ACHN (cell line): ENCODE measurements at regions not wholly inside any gene's neighbourhood (a gene's known extent, or its start where the extent isn't known, plus 50 kb on each side); places are given as distances from the start of the nearest gene placed in this dataset.
"Not testable (repeated sequence)": the region's sequence is repeated elsewhere in the genome, so short reads cannot be mapped to it uniquely, and the experiment has no call there.

ENCODE experiments used
- DNase-seq: peaks from one replicate; pipeline ENCODE4 v3.0.0-alpha.2; 2015
- in situ Hi-C: cut with HindIII; loops from 2 replicates; pipeline ENCODE4 v1.10.0; 2017; ENCODE audit warnings: low sequenced_read_pairs, low pct_ligation_motif_present, low pct_unique_long_range_greater_than_20kb

- DNase-seq, in situ Hi-C loops: not testable (repeated sequence)
Measured at GRCh38 chr2:117028708-117029107, 785.8 kb upstream of the DDX18 start.

- in situ Hi-C loops, result no loop called here
- no peak for DNase-seq
Measured at GRCh38 chr2:117055499-117056375, 758.8 kb upstream of the DDX18 start.

GRCh38 chr2:117056376-117056748 is 758.1 kb upstream of the DDX18 start:
- DNase-seq, result no peak
- in situ Hi-C loops, result no loop called here

GRCh38 chr2:117057016-117057415 is 757.5 kb upstream of the DDX18 start:
- no peak for DNase-seq
- in situ Hi-C loops, result no loop called here

GRCh38 chr2:117058366-117058765 is 756.1 kb upstream of the DDX18 start:
- in situ Hi-C loops, result no loop called here
- no peak for DNase-seq

DNA sequence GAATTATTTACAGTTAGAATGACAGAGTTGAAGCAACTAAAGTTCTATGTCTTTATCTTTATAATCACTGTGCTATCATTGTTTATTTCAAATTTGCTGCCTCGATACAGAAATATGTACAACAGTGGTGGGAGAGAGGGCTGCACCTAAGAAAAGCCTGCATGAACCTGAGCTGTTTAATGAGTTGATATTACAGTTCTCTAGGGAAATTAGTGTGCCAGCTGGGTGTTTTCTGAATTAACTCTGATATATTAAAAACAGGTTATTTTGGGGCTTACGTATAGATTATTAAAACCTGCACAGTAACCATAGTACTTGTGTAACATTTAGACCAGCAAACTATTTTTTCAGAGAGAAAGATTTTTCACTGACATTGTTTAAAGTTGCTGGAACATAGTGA is 750.5 kb upstream of the DDX18 start:
- in situ Hi-C loops, result no loop called here
- no peak for DNase-seq

DNA sequence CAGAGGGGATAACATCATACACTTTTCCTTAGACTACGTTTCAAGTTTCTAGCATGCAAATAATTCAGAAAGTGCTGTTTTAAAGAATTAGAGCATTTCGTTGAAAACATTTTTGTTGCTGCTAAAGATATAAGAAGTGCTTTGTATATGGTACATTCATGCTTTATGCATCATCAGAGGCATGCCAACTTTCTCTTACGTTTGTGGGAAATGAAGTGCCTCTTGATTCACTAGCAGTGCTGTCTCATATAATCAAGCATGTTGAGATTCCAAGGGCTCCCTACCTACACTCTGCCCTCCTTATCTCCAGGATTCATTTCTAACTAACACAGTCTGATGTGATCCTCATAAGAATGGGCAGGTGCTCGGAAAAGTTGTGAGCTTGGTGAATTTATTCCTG is 748.6 kb upstream of the DDX18 start:
- no peak for DNase-seq

GRCh38 chr2:117067900-117068299 is 746.6 kb upstream of the DDX18 start:
- in situ Hi-C loops, result no loop called here
- no peak for DNase-seq

More for the DNA sequence above, 748.6 kb upstream of the DDX18 start:
- in situ Hi-C loops, result no loop called here

- DNase-seq, result no peak
- in situ Hi-C loops, result no loop called here
Measured at GRCh38 chr2:117068371-117068770, 746.1 kb upstream of the DDX18 start.

GRCh38 chr2:117071556-117072102 is 742.9 kb upstream of the DDX18 start:
- in situ Hi-C loops, result no loop called here
- no peak for DNase-seq

DNA sequence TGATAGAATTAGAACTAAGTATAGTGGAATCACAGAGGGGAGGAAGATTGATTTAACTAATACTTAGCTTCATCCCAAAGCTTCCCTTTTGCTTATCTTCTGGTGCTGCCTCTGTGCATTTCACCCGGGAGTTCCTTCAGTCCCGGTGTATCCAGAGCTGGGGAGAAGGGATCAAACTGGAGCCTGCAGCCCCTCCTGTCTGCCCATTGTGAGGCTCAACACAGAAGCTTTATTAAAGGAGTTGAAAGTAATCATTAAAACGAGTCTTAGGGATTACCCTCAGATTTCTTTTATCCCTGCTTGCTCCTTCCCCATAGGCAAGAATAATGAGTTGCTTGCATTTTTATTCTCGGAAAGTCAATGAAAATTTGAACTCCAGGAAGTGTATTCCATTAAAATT is 739.7 kb upstream of the DDX18 start:
- DNase-seq, result no peak
- in situ Hi-C loops, result no loop called here

- in situ Hi-C loops, result no loop called here
- DNase-seq, result no peak
Measured at GRCh38 chr2:117085256-117085655, 729.2 kb upstream of the DDX18 start.

DNA sequence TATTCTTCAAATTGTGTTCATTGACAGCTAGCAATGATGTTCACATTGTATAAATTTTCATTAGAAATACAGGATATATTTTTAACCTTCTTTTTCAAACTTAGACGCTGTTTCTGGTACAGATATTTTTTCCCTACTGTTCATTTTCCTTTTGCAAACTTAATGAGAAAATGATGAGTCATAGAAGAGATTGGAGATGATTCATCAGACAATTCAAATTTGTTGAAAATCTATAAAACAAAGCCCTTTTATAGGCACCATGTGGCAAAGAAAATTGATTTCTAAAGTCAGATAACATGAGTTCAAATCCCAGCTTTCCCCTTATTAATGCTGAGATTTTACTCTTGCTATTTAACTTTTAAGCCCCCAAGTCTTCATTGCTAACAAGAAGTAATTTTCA is 728.8 kb upstream of the DDX18 start:
- DNase-seq, result no peak
- in situ Hi-C loops, result no loop called here

DNA sequence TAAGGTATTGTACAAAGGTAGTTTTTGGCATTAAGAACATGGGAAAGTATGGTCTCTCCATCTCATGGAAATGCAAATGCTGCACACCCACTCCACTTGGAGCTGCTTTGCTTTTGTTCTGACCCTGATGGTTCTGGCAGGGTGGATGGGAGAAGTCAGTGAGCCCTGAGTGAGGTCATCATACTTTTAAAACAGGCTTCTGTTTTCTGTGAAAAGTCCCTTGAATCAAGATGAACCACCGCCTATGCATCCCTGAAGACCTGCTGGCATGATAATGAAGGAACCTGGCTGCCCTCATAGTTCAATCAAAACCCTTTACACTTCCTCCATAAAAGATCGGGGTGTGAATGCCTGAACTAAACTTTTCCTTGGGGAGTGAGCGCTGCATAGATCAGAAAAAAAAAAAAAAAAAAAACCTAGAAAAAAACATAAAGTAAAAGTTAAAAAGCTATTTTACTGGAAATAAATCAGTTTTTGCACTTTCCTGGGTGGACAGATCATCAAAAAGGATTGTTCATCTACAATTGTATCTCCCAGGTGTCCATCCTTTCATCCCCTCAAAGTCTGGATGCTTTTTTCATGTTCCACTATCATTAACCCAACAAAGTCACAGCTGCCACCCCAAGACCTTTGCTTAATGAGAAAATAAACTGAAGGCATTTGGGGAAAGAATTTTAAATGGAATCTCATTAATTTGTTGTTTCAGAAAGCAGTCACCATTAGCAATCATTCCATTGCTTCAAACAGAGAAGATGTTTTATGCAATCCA is 728.1 kb upstream of the DDX18 start:
- DNase-seq, result no peak
- in situ Hi-C loops, result no loop called here

GRCh38 chr2:117086943-117087250 is 727.6 kb upstream of the DDX18 start:
- DNase-seq, result no peak
- in situ Hi-C loops, result no loop called here

DNA sequence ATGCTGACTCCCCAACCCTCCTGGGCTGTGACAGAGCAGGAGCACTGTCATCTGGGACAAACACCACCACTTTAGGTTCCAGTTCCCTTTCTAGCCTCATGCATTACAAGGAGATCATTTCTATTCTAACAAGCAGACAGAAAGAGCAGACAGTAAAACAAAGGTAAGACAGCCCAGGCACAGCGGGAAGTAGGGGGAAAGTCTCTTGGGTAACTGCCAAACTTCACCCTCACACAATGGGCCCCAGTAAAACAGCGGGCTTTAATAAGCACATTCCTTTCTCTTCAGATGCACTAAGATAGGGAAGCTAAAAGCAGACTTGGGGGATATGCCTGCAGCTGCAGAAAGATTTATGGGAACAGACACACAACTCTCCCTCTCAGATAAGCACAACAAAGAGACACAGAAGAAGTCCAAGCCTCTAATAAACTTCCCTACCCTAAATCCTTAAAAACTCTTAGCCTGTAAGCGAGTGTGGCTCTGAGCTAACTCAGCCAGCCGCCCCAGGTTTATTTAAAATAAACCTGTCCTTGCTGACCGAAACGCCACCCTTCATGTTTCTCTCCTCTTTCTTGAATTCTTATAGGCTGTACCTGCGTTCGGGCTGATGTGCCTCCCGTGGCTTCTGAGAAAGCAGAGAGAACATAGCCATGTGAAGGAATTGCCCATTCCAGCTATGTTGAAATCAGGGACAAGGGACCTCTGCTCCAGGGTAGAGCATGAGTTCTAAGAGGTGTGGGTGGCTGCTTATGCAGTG is 726.8 kb upstream of the DDX18 start:
- DNase-seq, result no peak
- in situ Hi-C loops, result no loop called here

GRCh38 chr2:117091041-117091837 is 723.3 kb upstream of the DDX18 start:
- DNase-seq, result no peak
- in situ Hi-C loops, result no loop called here

DNA sequence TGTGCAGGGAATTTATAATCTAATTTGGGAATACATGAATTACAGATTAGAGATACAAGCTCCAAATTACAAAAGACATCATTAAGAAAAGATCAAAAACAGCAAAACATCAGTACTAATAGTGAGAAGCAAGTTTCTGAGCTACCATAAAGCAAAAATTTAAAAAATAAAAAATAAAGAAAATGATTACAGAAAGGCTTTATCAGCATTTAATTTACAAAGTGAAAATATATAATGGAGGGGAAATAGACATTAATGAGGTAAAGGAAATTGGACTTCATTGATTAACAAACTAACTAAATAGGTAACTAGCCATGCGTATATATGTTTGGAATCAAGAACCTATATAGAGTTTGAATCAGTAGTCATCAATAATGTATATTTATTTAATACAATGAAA is 712.9 kb upstream of the DDX18 start:
- in situ Hi-C loops, result no loop called here
- no peak for DNase-seq
